GM12865 (cell line): ENCODE measurements at regions not wholly inside any gene's neighbourhood (a gene's known extent, or its start where the extent isn't known, plus 50 kb on each side); places are given as distances from the start of the nearest gene placed in this dataset.

Experiments used
- DNase-seq: peaks from one replicate; pipeline ENCODE4 v3.0.0; 2010; ENCODE audit warnings: low read depth
- H3K4me3 ChIP-seq: 2 replicates; pipeline ENCODE4 v1.5.1; 2011; ENCODE audit warnings: mild to moderate bottlenecking, low read depth, low read length, control low read depth
- CTCF ChIP-seq: IDR thresholded peaks from 2 replicates; pipeline ENCODE4 v1.5.1; 2011; ENCODE audit warnings: low read length, control low read depth, low read depth, inconsistent platforms; ENCODE audit not compliant: insufficient read depth; ENCODE audit errors: missing control alignments

GRCh38 chr10:8297107-8297506 is 242.6 kb downstream of the GATA3 start:
- H3K4me3 ChIP-seq, result no peak overlapping the region
- no peak for DNase-seq
- TF ChIP-seq CTCF, result no peak

GRCh38 chr10:8297959-8298358 is 243.5 kb downstream of the GATA3 start:
- no peak for TF ChIP-seq CTCF
- no peak overlapping the region for H3K4me3 ChIP-seq
- DNase-seq, result no peak

- TF ChIP-seq CTCF, result no peak
- DNase-seq, result no peak
- H3K4me3 ChIP-seq, result no peak overlapping the region
Measured at GRCh38 chr10:8298896-8299570, 244.5 kb downstream of the GATA3 start.

- TF ChIP-seq CTCF, result no peak
- no peak overlapping the region for H3K4me3 ChIP-seq
- no peak for DNase-seq
Measured at GRCh38 chr10:8300925-8301324, 246.4 kb downstream of the GATA3 start.

GRCh38 chr10:8301333-8301732 is 246.8 kb downstream of the GATA3 start:
- H3K4me3 ChIP-seq, result no peak overlapping the region
- DNase-seq, result no peak
- TF ChIP-seq CTCF, result no peak

- no peak overlapping the region for H3K4me3 ChIP-seq
- TF ChIP-seq CTCF, result no peak
- DNase-seq, result no peak
Measured at GRCh38 chr10:8301831-8302230, 247.3 kb downstream of the GATA3 start.

GRCh38 chr10:8302565-8302964 is 248.1 kb downstream of the GATA3 start:
- no peak overlapping the region for H3K4me3 ChIP-seq
- no peak for TF ChIP-seq CTCF
- DNase-seq, result no peak
